NCI-H2196 (cell line): ENCODE measurements at regions not wholly inside any gene's neighbourhood (a gene's known extent, or its start where the extent isn't known, plus 50 kb on each side); places are given as distances from the start of the nearest gene placed in this dataset.
"Not testable (repeated sequence)": the region's sequence is repeated elsewhere in the genome, so short reads cannot be mapped to it uniquely, and the experiment has no call there.

Source experiments
- DNase-seq: peaks from one replicate; lab custom pipeline; 2025; ENCODE audit not compliant: unreplicated experiment; lab: John Stamatoyannopoulos, UW

DNA sequence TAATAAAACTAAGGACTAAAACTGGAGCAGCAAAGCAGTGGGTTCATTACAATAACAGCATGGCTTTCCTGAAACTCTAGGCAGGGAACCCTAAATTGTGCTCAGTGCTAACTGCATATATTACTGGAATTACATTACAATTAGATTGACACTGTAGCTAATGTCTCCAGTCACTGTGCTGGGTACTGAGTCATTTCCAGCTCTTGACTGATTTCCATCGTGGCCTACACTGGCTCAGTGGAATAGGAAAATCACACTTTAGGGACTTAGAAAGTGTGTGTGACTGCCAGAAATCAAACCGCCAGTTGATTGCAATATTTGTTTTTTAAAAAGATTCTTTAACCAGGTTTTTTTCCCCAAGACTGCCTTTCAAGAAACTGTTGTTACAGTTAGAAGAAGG, 1447.4 kb upstream of the GOT2 start:
- no peak for DNase-seq

DNA sequence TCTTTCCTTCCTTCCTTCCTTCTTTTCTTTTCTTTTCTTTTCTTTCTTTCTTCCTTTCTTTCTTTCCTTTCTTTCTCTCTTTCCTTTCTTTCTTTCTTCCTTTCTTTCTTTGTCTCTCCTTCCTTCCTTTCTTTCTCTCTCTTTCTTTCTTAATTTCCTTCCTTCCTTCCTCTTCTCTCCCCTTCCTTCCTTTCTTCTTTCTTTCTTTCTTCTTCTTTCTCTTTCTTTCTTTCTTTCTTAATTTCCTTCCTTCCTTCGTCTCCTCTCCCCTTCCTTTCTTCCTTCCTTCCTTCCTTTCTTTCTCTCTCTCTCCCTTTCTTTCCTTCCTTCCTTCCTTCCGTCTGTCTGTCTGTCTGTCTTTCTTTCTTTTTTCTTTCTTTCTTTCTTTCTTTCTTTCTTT, 1446.5 kb upstream of the GOT2 start:
- DNase-seq: no peak

DNA sequence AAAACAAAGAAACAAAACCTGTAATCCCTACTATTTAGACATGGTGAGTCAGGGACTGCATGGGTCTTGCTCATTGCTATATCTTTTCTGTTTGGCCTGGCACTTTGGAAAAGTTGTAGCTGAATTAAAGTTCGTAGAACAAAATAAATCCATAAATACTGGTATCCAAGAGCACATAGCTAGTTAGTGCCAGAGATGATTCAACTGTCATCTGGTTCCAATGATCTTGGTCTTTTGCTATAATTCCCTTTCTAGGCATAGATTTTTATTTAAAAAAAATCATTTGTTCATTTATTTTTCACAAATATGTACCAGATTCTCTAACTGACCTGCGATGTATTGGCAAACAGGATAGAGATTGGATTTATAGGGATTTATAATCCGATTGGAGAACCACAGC, 1436.1 kb upstream of the GOT2 start:
- DNase-seq: no peak

DNA sequence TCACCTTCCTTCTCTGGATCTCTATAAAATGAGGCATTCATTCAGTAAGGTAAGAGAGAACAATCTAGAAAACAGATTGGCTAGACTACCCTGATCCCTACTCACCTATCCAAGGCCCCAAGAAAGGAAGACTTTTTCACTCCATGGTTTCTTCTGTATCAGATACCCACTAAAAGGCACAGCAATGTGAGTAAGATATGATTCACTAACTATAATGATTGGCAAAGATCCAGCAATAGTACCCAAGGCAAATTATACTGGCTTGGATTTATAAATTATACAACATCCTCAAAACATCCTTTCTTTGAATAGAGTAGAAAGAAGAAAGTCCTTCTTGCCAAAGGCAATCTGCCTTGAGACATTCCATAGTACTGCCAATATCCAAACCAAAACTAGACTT, 1432.0 kb upstream of the GOT2 start:
- no peak for DNase-seq

DNA sequence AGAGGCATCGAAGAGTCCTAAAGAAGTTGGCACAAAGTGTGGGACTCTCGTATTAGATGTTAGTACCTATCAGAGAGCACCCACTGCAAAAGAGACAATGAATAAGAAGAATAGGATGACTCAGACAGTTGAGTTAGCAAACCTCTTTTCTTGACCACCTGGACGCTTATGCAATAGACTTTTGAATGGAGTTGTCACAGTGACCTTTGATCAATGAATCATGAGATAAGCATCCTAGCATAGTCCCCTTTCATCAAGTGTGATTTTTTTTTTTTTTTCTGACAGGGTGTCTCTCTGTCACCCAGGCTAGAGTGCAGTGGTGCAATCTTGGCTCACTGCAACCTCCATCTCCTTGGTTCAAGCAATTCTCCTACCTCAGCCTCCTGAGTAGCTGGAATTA, 1417.9 kb upstream of the GOT2 start:
- DNase-seq: no peak

DNA sequence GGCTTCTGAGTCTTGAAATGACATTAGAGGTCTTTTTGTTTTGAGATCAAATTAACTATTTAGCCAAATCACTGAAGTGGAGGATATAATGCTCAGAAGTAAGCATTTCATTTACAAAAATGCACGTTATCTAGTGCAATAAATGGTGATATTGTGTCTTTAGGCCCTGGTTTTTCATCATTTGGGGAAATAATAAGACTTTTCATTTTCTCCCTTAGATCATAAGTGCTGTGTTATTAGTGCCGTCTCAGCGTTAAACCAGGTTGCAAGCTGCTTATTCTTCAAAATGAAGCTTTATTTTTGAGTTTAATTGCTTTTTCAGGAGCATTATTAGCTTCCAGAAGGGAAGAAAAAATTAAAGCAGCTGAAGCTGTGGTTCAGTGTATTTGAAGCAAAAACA, 1416.8 kb upstream of the GOT2 start:
- no peak for DNase-seq

DNA sequence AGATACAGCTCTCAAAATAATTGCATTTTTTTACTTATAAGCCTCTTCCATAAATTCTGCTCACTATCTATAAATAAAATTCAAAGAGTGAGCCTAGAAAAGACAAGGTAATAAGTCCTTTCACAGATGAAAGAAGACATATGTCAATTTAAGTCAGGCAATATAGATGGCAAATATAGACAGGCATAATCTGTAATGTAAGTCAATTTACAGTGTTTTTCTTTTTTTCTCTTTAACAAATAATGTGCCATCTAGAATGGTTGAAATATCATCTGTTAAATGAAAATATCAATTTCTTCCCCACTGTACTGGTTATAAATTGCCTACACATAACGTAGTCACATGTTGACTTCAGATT, 1409.2 kb upstream of the GOT2 start:
- DNase-seq: no peak

DNA sequence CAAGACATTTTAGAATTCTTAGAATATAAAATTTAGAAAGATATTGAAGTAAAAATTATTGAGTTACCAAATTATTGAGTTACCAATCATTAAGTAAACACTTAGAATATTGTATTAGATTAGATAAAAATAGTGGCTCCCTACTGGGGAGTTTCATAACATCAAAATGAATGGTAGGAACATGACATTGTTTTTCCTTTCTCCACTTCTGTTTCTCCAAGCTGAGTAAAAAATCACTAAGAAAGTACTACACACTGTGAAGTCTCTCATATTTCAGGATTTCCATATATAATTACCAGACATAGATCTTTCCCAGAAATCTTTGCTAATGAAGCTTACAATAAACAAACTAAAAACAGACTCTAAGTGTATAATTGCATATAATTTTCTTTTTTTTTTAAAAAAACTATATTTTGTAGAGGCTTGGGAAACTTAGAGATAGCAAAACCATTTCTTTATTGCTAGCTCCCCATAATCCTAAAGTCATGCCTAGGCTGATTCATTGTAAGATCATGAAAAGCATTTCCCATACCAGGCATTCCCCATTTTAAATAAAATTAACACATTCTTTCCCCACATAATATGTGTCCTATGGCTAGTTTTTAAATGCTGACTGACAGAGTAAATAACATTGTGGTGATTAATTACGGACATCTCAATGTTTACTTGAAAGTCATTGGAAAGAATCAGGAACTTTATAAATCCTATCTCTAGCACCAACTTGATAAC, 1408.7 kb upstream of the GOT2 start:
- DNase-seq: no peak

DNA sequence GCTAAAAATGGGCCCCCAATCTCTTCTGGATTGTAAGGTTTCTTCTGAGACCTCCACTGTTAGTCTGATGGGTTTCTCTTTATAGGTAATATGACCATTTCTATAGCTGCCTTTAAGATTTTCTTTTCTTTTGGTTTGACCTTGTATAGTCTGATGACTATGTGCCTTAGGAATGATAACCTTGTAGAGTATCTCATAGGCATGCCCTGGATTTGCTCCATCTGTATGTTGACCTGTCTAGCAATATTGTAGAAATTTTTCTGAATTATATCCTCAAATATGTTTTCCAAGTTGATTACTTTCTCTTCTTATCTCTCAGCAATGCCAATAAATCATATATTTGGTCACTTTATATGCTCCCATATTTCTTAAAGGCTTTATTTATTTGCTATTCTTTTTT, 1403.8 kb upstream of the GOT2 start:
- DNase-seq: no peak

DNA sequence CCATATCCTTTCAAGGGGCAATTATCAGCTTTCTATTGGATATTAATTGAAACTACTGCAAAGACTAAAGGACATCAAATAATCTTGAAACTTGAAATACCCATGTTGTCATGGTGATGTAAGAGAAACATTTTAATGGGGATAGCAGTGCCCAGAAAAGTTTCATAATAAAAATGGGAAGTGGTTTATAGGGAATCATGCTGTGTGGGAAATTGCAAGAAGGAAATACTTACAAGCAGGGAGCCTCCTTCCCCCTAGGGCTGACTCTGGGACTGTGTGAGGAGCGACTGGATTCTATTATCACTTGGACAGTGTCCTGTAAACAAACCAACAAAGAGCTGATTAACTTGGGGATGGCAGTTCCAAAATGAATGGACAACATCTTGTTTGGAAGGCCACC, 1393.1 kb upstream of the GOT2 start:
- DNase-seq: no peak

DNA sequence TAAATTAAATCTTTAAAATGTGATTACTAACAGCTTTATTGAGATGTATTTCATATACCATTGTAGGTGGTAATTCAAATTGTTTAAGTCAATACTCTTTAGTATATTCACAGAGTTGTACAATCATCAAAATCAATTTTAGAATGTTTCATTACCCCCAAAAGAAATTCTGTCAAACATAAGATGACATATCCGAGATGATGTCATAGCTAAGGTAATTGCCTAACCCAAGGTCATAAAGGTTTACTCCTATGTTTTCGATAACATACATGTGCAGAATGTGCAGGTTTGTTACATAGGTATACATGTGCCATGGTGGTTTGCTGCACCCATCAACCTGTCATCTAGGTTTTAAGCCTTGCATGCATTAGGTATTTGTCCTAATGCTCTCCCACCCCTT, 1392.0 kb upstream of the GOT2 start:
- not testable (repeated sequence) for DNase-seq

DNA sequence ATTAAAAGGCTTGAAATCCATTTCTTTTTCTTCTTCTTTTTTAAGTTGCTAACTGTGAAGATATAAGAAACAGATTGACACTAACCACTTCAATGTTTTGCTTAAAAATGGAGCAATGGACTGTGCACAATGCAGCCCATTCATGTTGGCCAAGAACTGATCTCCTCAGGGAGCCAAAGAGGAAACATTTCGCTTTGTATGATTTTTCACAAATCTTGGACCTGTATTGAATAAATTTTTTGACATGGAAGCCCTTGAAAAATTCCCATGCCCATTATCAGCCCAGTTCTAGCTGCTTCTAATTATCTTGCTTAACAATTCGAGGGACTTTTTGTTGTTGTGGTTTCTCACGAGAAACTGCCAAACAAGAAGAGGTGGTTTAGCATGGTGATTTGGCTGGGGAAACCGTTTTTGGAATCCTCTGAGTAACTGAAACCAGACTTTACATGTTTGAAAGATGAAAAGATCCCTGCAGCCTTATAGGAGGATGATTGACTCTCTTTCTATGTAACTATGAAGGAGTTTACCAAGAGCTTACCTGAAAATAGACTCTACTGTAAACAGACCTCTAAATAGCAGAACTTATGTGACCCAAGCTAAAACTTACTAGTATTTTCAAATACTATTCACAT, 1389.4 kb upstream of the GOT2 start:
- no peak for DNase-seq

DNA sequence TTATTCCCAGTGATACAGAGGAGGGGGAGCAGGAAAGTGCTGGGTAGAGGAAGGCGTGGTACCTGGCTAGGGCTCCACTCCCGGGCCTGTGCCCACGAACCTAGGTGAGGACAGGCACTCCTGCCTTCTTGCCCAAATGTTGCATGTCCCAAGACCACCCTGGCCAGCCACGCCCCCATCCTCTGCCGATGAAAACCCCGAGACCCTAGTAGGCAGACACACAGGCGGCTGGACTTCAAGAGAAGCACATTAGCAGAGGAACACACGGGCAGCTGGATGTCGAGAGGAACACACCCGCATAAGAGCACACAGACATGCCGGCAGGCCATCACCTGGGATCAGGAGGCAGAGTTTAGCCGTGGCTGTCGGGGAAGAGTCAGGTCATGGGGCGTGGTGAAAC, 1386.5 kb upstream of the GOT2 start:
- no peak for DNase-seq

DNA sequence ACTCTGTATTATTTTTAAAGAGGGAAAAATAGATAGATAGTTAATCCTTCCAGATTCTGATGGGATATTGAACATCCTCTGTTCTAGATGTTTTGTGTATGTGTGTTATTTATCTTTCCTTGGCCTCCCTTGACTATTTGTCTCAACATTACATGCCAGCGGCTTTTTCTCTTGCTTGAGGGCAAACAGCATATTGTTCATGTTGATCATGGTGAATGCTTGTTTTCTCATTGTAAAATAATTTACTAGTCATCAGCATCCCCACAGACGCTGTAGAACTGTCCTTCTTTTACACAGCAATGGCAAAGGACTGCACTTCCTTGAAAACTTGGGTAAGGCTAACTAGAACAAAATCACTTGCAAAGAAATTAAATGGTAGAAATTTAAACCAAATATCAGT, 1376.4 kb upstream of the GOT2 start:
- no peak for DNase-seq

DNA sequence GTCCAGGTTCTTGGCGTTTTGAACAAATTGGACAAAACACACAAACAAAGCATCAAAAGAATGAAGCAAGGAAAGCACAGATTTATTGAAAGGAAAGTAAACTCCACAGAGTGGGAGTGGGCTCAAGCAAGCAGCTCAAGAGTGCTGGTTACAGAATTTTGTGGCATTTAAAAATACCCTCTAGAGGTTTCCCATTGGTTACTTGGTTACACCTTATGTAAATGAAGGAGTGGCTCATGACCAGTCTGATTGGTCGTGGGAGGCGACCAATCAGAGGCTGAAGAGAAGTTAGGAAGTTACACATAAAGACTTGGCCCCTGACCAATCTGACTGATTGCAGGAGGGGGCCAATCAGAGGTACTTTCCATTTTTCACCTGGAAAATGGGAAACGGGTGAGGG, 1373.8 kb upstream of the GOT2 start:
- DNase-seq: no peak

DNA sequence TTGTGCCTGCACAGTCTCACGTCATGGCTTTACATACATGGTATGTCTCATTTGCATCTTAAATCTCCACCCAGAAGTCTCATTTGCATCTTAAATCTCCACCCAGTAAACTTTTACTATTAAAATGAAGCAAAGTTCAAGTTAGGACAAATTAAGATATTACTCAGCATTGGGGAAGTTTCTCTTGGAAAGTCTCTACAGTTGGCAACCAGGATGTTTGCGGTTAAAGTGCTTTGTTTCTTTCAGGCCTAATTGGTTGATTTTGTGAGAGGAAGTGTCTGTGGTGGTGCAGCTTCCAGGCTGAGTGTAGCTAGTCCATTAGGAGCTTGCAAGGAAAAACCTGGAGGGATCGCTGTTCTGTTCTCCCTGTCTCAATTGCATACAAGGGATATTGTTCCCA, 1373.3 kb upstream of the GOT2 start:
- no peak for DNase-seq

DNA sequence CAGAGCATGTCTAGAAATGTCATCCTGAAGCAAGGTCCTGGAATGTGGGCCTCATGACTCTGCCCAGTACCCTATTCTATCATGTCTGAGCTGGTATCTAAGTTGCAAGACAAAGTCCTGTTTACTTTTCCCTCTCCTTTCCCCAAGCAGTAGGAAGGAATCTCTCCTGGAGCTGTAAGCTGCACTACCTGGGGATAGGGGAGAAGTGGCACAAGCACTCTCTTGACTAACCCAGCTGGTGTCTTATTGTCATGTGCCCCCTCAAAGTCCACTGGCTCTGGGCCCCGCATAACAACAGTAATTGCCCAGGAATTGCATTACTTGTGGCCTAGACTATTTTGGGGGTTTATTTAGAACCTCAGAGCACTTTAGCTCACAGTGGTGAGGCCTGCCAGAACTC, 1366.3 kb upstream of the GOT2 start:
- no peak for DNase-seq

DNA sequence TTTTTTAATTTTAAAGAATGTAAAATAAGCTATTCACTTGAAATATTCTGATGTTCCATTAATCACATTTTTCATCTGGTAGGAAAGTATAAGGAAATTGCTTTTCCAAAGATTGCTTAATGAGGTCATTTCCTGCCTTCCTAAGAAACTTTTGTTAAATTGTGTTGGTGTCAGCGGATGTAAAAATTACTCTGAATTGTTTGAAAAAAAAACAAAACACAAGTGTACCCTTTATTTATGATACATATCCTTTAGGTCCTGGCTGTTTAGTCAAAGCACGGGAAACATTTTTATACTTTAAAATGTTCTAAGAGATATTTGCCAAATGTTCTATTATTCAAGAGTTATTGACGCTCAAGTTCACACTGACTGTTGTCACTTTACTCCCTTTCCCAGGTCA, 1357.4 kb upstream of the GOT2 start:
- no peak for DNase-seq

DNA sequence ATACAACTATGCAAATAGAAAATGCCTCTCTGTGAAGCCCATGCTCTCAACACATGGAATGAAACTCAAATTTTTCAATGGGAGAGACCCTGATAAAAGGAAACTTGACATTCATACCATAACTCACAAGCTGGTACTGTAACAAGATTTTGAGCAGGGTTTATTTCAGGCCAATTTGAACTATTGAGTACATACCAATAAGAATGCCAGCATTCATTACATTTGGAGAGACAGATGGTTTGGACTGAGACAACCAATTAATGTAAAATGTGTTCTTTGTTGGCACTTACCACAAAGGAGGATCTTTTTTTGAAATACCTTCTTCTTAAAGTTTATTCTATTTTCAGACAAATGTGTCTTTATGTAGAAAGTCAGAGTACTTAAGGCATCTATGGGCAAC, 1357.0 kb upstream of the GOT2 start:
- DNase-seq: no peak

DNA sequence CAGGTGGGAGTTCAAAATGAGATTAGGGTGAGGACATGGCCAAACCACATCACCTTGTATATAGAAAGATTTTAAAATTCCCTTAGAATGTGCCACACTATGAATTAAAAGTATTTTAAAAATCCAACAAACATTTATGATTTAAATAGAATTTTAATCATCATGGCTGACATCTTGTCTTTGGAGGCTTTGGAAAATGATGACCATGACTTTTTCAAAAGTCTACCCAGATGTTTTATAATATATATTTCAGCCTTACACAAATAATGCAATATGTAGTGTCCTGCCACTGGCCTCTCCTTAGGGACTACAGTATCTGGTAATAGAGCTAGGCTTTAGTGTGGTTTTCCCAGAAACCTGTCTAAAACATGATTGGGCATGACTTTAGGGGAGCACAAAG, 1353.4 kb upstream of the GOT2 start:
- no peak for DNase-seq

DNA sequence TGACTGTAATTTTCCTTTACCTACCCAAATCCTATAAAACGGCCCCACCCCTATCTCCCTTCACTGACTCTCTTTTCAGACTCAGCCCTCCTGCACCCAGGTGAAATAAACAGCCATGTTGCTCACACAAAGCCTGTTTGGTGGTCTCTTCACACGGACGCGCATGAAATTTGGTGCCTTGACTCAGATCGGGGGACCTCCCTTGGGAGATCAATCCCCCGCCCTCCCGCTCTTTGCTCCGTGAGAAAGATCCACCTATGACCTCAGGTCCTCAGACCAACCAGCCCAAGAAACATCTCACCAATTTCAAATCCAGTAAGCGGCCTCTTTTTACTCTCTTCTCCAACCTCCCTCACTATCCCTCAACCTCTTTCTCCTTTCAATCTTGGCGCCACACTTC, 1344.7 kb upstream of the GOT2 start:
- not testable (repeated sequence) for DNase-seq

DNA sequence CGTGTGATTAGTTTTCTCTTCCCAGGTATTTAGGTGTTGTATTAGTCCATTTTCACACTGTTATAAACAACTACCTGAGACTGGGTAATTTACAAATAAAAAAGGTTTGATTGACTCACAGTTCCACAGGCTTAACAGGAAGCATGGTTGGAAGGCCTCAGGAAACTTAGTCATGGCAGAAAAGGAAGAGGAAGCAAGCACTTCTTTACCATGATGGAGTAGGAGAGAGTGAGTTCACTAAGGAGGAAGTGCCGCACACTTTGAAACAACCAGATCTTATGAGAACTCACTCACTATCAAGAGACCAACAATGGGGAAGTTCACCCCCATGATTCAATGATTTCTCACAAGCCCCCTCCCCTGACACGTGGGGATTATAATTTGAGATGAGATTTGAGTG, 1343.7 kb upstream of the GOT2 start:
- no peak for DNase-seq

DNA sequence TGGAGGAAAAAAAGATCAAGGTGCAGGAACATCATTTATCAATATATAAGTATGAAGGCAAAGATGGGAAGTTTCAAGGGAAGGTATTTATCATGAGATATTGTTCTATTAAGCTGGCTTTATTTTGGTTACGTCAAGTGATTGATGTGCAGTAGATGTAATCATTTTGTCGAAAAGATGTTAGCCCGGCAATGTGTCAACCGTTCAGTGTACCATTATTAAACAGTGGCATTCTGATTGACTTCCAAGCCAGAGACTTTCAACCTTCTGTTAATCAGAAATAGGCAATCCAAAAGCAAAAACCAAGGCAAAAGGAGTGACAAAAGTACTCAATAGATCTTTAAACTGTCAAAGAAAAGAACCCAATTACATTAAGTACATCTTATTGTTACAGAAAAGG, 1340.3 kb upstream of the GOT2 start:
- DNase-seq: no peak
